IPS-NIHi7 (cell line): ENCODE measurements at regions not wholly inside any gene's neighbourhood (a gene's known extent, or its start where the extent isn't known, plus 50 kb on each side); places are given as distances from the start of the nearest gene placed in this dataset.

Experiments
- DNase-seq: peaks from one replicate; pipeline ENCODE4 v3.0.0; 2012; ENCODE audit warnings: mixed read lengths; ENCODE audit errors: extremely low spot score

DNA sequence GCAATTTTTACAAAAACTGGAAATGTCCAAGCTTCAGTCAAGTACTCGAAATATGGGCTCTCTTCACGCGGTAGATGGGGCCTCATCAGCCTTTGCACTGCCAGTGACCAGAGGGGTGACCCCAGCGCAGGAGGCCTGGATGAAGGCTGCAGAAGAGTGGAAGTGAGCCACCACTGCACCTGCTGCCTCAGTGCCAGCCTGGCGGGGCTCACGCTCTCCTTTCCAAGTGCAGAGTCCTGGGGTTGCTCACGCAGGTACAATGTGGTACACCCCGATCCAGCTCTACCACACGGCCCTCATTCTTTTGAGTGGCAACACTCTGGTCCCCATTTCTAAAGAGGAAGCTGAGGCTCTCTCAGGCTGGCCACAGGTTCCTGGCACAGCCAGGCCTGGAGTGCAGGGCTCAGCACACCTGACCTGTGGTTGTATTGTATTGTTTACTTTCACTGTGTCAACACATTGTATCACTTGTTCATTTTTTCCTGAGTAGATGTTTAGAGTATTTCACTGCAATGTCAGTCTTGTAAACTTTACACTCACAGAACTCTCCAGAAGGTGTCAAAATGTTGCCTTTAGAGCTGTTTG, 97.3 kb upstream of the SOX1 start:
- no peak for DNase-seq

DNA sequence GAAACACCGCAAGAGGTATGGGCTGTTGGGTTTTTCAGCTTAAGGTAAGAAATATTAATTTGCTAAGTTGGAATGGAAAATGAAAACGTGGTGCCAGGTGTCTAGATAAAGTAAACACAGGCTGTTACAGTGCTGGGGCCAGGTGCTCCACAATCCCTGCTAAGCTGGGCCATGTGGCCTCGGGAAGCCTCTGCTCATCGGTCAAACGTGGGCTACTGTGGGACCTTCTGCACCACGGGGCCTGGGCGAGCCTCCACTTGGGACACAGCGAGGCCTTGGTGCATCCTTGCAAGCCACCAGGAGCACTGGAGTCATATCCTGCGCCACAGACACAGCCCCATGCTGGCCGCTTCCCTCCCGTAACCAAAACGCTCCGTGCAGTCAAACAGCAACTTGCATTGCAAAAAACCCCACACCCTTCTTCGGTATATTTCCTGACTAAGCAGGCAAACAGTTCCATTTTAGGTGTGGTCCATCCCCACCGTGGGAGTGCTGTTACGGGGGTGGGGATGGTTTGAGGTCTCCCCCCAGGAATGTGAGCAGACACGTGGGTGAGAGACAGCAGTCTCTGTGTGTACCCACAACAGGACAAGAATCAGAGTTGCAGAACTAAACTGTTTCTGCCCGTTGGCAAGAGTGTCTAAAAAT, 96.3 kb upstream of the SOX1 start:
- no peak for DNase-seq

DNA sequence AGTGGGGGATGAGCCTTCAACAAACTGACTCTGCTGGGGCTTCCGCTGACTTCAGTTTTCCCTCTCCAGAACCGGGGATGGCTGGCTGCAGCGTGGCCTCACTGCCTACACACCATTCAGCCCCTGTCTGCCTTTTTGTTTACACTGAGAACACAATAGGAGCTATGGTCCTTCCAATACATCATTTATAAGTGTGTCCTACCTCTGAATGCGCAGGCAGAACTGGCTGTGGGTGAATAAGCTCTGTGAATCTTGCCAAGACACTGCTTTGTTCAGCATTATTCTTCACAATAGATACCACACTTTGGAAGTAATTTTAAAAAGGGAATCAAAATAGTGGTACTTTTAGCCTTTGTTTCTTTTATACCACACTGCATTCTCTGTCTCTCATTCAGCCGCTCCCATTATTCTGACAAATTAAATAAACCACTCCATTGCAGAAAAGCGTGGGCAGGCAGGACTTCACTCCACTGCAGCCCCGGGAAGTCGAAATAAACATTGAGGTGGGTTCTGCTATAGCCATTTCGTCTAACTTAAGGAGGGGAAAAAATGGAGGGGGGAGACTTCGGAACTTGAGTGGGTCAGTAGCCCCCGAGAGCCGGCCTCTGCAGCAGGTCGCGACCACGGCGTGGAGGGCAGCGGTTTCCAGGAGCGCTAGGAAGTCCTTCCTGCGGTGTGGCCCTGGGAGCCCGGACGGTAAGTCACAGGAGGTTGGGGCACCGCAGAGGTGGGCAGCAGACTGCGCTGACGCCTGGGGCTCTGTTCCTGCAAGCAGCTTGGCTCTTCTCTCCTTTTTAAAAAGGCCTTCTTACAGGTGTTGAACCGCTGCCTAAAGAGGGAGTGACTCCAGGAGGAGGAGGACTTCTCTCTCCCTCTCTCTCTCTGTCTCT, 94.8 kb upstream of the SOX1 start:
- peak; percentile 32 for DNase-seq

DNA sequence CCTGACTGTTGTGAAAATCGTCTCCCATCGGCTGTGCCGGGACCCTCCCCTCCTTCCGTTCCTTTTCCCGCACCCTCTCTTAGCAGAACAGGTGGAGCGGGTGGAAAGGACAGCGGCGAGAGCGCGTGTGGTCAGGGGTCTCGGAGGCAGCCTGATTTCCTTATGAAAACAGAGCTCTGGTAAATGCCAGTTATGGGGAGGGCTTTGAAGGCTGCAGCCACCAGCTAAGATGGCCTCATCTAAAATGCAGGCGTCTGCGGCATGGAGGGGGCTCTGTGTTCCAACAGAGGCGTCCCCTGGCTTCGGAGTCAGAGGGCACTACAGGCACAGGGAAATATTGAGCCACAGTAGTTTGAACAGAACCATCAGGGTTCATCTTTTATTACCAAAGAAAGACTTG, 93.8 kb upstream of the SOX1 start:
- no peak for DNase-seq

DNA sequence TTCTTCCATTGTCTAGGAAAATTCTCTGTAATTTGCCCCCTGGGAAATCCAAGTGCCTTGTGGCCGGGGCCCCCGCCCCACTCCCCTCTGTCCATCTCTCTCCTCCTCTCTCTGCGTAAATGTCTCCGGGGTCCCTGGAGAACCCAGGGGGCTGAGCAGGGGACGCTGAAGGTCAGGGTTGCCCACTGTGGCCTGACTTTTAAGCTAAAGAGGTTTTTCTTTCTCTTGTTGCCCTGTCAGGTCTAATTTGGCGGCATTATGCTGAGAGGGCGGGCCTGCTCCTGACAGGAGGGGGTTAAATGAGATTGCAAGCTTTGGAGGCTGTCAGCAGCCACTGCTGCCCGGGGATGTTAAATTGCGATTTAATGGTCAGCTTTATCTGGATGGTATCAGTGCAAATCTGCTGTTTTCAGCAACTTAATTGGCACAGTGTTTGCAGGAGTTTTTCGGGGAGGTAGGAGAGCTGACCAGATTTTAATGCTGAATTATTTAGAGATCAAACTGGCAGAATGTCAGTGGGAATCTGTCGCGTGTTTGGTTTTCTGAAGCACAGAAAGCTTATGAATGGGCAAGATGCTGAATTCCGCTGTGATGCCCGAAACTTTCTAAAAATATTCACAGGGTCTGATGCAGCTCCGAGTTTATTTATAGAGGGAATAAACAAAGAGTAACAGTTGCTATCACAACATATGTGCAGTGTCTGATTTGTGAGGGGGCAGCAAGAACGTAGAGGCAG, 93.2 kb upstream of the SOX1 start:
- peak; percentile 44 for DNase-seq

DNA sequence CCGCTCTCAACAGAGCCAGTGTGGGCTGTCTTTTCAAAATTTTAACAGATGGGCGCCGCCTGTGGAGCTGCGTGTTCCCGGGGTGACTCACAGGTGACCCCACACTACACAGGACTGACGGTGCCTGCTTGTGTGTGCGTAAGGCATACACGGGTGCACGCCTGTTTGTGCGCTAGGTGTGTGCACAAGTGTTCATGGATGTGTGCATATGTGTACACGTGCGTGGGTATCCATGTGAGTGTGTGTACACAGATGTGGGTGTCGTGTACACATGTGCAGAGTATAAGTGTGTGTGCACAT, 92.7 kb upstream of the SOX1 start:
- DNase-seq, result no peak

DNA sequence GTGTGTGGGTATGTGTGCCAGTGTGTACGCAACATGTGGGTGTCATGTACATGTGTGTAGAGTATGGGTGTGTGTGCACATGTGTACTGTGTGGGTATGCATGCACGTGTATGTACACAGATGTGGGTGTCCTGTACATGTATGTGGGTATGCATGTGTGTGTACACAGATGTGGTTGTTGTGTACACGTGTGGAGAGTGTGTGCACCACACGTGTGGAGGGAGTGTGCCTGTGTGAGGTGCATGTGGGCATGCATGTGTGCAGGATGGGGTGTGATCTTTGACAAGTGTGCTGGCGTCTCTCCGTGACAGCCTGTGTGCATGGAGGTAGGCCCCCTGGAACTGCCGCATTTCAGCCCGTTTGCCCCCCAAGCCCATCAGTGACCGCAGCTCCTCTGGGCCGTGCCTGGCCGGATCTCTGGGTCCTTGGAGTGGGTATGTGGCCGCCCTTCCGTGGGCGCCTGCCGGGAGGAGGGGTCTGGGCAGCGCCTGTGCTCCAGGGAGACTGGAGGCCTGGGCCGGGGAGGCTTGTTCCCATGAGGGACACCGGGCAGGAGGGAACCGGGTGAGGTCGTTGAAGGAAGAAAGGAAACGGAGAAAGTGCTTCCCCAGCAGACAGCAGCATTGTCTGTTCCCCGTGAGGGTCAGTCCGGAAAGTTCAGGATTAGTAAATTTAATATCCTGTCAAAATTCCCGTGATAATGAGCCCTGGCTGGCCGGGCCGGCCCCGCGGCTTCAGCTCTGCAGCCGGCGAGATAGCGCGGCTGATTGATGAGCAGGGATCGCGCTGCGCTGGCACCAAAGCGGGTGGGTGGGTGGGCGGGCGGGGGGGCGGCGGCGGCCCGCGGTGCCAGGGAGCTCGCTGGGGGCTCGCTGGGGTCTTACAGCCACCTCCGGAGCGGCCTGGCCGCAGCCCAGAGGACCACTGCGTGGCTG, 91.1 kb upstream of the SOX1 start:
- no peak for DNase-seq

DNA sequence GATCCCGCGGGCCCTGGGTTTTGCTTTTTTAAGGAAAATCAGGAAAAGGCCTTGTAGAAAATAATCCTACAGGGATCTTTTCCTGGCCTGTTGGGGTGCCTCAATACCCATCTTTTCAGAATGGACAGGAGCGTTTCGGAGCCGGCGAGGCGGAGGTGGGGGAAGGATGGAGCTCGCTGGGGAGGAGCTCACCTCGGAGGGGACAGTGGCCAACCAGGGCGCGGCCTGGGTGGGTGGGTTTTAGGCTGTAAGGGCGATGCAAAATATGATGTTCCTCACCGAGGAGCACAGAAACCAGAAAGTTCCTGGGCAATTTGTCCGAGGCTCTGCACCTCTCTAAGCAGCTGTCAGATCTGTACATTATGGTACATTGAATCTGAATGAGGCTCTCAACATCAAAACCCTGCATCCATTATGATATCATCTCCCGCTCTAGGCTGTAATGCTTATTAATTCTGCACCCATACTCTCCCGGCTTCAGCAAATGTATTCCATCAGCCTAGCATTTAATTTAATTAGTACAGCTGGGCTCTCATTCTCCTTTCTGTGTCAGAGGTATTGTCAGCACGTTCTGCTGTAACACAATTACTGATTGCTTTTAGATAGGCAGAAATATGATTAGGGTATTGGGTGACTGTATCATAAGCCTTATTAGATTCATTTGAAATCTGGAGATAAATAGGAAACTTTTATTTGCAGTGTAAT, 90.3 kb upstream of the SOX1 start:
- DNase-seq, result no peak

DNA sequence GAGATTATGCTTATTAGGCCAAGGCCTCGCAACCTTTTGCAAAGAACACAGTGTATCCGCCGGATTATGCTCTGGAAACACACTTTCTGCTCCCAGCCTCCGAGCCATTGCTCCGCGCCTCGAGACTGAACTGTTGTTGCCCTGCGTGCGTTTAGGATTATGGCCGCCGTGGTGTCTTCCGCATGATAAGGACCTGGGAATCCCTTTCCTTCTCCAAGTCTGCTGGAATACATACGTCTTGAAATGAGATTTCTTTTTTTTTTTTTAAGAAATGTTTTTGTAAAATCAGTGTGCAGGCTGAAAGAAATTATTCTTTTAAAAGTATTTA, 89.8 kb upstream of the SOX1 start:
- no peak for DNase-seq

DNA sequence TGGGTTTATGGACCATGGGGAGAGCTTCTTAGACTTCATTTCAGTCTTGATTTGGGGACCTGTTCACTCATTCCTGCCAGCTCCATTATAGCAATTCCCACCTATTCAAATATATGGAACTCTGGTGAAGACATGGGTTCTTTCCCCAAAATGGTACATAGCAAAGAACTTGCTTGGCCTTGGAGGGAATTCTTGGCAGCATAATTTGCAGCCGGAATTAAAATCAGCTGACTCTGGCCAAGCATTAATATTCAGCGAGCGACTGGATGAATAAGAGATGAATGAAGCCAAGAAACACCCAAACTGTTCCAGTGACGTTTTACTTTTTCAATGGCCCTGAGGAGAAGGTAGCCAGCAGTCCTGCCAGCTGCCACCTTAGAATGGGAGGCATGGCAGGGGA, 88.4 kb upstream of the SOX1 start:
- no peak for DNase-seq

DNA sequence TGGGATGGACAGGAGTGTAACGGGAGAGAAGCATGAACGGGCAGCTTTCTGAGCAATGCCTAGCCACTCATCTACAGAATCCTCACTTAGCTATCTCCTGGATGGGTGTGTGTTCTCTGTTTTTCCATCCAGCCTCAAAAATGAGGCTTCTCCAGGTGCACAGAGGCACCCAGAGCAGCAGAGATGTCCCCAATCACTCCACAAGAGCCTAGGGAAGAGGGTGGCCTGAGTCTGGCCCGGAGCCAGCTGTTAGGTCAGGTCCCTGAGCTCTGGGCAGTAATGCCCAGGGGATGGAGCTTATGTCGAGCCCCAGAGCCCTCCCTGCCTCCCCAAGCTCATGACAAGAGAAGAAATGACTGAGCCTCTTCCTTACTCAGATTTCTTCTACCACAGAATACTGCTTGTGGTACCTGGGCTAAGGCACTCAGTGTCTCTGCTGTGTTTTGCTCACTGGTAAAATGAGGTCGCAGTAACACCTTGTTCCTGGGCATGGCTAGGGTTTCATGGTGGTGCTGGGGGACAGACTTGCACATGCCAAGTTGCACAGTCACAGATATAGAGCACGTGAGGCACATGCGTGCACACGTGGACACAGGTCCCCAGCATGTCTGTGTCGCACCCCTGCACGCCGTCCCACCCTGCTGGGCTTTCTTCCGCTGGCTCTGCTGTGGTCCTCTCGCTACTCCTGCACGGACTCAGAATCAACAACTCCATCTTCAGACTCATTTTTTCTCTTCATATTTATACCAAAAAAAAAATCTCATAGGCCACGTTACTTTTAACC, 86.6 kb upstream of the SOX1 start:
- no peak for DNase-seq

DNA sequence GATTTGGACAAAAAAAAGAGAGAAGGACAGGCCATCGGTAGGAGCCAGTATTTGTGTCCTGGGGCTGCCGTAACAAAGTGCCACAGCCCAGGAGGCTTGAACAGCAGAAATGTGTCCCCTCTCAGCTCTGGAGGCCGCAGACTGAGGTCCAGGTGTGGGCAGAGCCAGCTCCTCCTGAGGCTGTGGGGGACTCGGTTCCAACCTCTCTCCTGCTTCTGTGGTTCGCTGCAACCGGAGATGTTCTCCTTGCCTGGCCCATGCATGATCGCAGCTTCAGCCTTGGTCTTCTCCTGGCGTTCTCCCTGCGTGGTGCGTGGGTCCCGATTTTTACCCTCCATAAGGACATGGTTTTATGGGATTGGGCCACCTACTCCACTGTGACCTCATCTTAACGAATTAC, 85.9 kb upstream of the SOX1 start:
- no peak for DNase-seq

DNA sequence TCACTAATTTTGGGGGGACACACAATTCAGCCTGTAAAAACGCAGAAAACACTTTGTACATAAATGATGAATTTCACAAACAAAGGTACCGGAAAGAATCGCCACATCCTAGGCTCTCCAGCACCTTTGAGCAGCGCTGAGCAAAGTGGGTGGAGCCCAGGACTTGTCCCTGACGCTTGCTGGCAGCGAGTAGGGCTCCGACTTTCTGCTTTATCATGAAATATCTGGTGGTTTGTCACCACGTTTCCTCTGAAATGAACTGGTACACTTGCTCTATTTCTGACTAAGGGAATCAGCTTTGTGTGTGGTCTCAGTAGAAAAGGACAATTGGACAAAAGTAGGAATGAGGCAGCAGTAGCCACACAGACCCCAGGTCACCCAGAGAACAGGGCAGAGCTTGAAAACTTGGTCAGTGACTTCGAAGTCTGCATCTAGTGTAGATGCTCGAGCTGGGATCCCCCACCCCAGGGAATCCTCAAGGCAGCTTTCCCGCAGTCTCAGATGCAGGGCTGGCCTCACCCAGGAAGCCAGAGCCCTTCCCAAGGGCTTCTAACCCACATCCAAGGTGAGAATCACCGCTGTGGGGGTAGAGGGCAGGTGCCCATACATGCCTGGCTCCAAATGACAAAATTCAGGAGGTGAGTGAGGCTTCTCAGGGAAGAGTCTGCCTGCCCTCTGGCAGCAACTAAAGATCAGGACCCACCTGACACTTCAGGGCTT, 85.3 kb upstream of the SOX1 start:
- DNase-seq, result no peak

DNA sequence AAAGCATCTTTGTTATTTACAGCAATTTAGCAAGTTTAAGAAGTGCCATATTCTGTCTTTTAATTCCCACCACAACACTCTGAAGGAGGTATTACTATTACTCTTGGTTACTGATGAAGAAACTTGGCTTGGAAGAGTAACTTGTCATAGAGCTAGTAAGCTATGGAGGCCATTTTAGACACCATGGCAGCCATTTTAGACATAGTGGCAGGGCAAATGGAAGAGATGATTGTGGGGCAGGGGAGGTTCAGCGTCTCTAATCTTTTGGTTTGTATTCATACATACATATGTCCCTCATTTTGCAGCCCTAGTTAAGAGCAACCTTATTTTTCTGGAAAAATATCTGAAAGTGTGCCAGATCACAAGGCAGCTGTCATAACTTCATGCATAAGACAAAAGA, 82.6 kb upstream of the SOX1 start:
- no peak for DNase-seq

DNA sequence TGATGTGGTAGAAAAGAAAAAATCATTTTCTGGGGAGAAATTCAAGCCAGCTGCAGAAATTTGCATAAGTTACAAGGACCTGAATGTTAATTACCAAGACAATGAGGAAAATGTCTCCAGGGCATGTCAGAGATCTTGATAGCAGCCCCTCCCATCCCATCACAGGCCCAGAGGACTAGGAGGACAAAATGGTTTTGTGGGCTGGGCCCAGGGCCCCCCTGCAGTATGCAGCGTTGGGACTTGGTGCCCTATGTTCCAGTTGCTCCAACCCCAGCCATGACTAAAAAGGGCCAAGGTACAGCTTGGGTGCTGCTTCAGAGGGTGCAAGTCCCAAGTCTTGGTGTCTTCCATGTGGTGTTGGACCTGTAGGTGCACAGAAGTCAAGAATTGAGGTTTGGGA, 76.6 kb upstream of the SOX1 start:
- no peak for DNase-seq

DNA sequence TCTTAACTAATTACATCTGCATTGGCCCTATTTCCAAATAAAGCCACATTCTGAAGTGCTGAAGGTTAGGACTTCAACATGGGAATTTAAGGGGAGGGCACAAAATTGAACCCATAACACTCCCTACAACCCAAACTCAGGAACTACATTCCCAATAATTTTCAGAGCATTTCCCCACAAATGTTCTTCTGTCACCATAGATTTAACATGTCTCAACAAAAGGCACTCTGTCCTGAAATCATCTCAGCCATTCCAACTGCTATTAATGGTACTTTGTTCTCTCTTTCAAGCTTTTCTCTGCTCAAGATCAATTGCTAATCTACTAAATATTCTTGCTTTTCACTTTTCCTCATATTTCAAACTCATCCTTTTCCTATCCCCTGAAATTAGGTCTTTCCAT, 74.0 kb upstream of the SOX1 start:
- DNase-seq, result no peak

DNA sequence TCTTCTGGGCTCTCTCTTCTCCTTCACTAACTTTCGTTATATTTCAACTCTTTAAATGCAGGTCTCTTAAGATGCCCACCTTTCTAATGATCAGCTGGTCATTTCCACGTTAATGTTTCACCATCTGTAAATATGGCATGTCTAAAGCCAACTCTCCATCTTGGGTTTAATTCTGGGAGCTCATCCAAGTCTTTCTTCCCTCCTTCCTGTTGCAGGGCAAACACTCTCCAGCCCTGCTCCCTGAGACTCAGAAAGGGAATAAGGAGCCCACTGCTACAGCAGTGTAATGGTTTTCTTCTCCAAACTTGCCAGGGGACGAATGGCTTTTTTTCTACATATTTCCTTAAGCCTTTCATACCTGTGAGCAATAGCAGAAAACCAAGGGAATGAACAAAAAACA, 73.3 kb upstream of the SOX1 start:
- DNase-seq, result no peak

DNA sequence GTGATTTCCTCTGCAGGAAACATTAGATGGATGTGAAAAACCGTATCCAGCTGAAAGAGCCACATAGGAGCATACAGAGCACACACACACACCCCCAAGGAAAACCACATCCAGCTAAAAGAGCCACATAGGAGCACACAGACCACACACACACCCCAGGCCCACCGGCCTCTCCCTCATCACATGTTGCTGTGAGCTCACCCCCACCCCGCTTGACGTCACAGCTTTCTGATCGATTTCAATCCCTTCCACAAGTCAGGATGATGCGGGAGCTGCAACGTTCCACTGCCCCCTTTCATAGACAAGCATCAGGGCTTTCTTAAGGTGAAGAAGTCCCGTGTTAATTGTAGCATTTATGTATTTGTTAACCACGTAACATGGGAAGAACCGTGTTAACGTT, 72.4 kb upstream of the SOX1 start:
- DNase-seq, result no peak

DNA sequence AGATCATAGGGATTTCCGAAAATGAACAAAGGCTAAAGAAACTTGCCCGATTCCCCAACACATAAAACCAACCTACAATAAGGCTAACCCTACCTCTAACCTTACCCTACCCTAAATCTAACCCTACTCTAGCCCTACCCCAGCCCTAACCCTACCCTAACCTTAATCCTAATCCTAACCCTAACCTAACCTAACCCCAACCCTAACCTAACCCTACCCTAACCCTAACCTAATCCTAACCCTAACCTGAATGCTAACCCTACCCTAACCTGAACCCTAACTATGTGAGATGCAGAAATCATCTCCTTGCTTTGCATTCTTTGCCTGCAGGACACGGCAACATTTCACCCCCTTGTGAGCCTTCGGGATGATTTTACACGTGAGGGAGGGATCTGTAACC, 67.6 kb upstream of the SOX1 start:
- no peak for DNase-seq

DNA sequence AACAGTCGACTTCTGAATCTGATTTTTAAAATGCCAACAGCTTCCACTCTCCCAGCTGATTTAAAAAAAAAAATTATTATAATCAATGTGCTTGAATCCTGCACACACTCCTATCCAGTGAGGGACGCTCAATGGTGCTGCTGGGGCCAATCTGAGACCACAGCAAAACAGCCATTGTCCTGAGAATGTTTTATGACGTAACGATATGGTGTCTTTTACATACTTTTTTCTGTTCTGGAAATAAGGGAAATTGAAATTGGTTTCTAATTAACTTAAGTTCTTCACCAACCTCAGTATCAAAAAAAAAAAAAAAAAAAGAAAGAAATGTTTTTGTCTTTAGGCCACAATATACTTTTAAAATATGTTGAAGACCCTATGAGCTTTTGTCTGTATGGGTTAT, 66.1 kb upstream of the SOX1 start:
- no peak for DNase-seq
